OCI-LY3 (cell line): ENCODE measurements at regions not wholly inside any gene's neighbourhood (a gene's known extent, or its start where the extent isn't known, plus 50 kb on each side); places are given as distances from the start of the nearest gene placed in this dataset.

ENCODE experiments used
- CTCF ChIP-seq: fragments of 200-600, 300-600 bp; sonication (generic); IDR thresholded peaks from 2 replicates; pipeline ENCODE4 v1.5.1; 2014; ENCODE audit warnings: antibody characterized with exemption, low read length, low read depth
- EZH2phosphoT487 ChIP-seq: fragments of 200-600 bp; shearing (Covaris generic); IDR thresholded peaks from 2 replicates; pipeline ENCODE4 v1.6.1; 2018; ENCODE audit warnings: antibody characterized with exemption, mixed run types, low read depth

- TF ChIP-seq CTCF (peak; percentile 59), EZH2phosphoT487 (no peak)
Observed at GRCh38 chr1:81549588-81550127, 251.1 kb upstream of the ADGRL2 start.
